ENCODE measurements at regions not wholly inside any gene's neighbourhood (a gene's known extent, or its start where the extent isn't known, plus 50 kb on each side); places are given as distances from the start of the nearest gene placed in this dataset.

DNA sequence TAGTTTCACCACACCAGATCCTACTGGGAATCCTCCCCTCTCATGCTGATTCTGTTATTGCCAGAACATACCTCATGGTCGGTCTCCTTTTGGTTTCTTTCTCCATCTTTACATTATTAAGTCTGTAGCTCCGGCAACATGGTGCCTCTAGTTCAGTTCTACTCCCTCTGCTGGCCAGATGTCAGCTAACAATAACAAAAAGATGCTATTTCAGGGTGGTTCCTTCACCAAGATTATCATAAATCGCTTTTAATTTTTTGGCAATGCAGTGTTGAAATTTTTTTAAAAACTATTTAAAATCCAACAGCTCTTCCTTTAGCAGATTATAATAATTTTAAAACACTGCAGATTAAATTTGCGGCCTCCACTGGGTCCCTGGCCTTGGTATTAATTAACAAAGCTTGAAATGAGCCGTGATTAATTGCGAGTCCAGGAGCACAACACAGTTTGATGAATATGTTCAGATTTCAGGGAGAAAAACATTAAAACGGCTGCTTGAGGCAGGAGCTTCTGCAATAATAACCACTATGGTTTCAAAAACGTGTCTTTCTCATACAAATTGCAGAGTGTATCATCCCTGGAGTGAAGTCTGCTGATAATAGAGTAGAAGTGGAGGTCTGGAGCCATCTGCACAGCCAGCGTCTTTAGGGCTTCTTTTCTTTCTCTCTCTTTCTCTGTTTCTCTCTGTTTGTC lies 492.9 kb upstream of the KIRREL3 start:
- no peak overlapping the region for H3K27ac ChIP-seq (ENCODE audit: low read depth in 1 of 2, low read length in 2 of 2)
- ATAC-seq (ENCODE audit: low FRiP score) (no peak), DNase-seq (no peak)
- no peaks in the 10 kb centered on the region for H3K36me3 ChIP-seq (ENCODE audit: control insufficient read depth in 1 of 2, insufficient read depth in 2 of 2, low read length in 1 of 2)
- no peaks in the 10 kb centered on the region for H3K4me1 ChIP-seq (ENCODE audit: control insufficient read depth in 1 of 2, insufficient read depth in 2 of 2, low read length in 2 of 2)
- intact Hi-C loops (cut with DNase I): no loop called here
- peaks cover 4% of the 10 kb centered on the region for H3K9me3 ChIP-seq (ENCODE audit: control insufficient read depth, low read length)
- H3K4me3 ChIP-seq (ENCODE audit: low read length in 2 of 2): no peak overlapping the region
- 45 to 54% methylated on average over 9 of the region's 9 CpGs for WGBS, 2 donors
- H3K27me3 ChIP-seq (ENCODE audit: control insufficient read depth in 1 of 2, insufficient read depth in 2 of 2, low read length in 1 of 2): no peaks in the 10 kb centered on the region

DNA sequence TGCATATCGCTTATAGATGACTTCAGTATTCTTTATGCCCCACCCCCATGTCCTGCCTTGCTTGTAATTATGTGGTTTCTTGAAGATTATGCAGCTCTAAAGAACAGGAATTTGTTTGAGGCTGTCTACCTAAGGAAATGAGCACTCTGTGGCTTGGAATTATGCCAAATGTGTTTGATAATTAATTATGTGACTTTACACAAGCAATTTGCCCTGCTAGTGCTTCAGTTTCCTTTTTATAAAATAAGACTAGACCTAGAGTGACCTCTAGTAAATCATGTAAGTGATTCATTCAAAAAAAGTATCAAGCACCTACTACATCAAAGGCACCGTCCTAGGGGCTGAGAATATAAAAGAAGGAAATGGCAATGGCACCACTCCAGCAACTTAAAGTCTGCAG lies 491.5 kb upstream of the KIRREL3 start:
- H3K4me3 ChIP-seq (ENCODE audit: low read length in 2 of 2): no peak overlapping the region
- H3K27me3 ChIP-seq (ENCODE audit: control insufficient read depth in 1 of 2, insufficient read depth in 2 of 2, low read length in 1 of 2): no peaks in the 10 kb centered on the region
- no peaks in the 10 kb centered on the region for H3K36me3 ChIP-seq (ENCODE audit: control insufficient read depth in 1 of 2, insufficient read depth in 2 of 2, low read length in 1 of 2)
- H3K9me3 ChIP-seq (ENCODE audit: control insufficient read depth, low read length): peaks cover 4% of the 10 kb centered on the region
- no peak for ATAC-seq (ENCODE audit: low FRiP score)
- 81 to 87% methylated on average over 2 of the region's 2 CpGs for WGBS, 2 donors
- no peak overlapping the region for H3K27ac ChIP-seq (ENCODE audit: low read depth in 1 of 2, low read length in 2 of 2)
- no peak for DNase-seq
- no peaks in the 10 kb centered on the region for H3K4me1 ChIP-seq (ENCODE audit: control insufficient read depth in 1 of 2, insufficient read depth in 2 of 2, low read length in 2 of 2)
- intact Hi-C loops (cut with DNase I): no loop called here

DNA sequence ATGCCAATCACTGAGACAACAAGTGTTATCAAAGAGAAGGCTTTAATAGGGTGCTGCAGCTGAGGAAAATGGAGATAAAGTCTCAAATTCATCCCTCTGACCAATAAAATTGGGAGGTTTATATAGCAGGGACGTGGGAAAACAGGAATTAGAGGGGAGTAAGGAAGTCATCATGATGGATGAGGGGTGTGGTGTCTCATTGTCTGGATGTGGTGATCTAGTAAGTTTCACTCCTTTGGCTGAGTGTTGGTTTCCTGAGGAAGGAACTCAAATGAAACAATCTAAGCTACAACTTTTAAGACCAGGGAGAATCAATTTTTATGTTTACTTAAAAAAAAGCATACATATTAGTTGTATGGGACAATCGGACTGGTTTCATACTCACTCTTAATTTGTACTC lies 491.0 kb upstream of the KIRREL3 start:
- ATAC-seq (ENCODE audit: low FRiP score): no peak
- Histone ChIP-seq H3K9me3 (ENCODE audit: control insufficient read depth, low read length) (peaks cover 4% of the 10 kb centered on the region), H3K27me3 (ENCODE audit: control insufficient read depth in 1 of 2, insufficient read depth in 2 of 2, low read length in 1 of 2) (no peaks in the 10 kb centered on the region), H3K4me1 (ENCODE audit: control insufficient read depth in 1 of 2, insufficient read depth in 2 of 2, low read length in 2 of 2) (no peaks in the 10 kb centered on the region), H3K36me3 (ENCODE audit: control insufficient read depth in 1 of 2, insufficient read depth in 2 of 2, low read length in 1 of 2) (no peaks in the 10 kb centered on the region), H3K4me3 (ENCODE audit: low read length in 2 of 2) (no peak overlapping the region), H3K27ac (ENCODE audit: low read depth in 1 of 2, low read length in 2 of 2) (no peak overlapping the region)
- intact Hi-C loops (cut with DNase I): no loop called here
- WGBS, 2 donors: 61 to 64% methylated on average over 2 of the region's 2 CpGs
- no peak for DNase-seq

DNA sequence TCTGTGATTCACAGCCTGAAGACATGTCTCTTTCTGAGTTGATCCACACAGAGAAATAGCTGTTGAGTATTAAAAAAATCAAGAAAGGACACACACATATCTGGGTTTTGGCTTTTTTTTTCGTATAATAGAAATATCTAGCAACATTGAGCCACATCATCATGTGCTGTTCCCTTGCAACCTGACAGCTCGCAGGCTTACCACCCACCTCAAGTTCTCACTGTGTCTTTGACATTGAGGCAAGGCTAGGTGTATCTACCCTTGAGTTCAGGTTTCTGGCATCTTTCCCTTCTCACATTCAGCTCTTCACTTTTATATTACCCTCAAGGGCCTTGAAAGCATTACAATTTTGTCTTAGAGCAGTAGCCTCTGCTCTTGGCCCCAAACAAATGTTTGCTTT lies 490.3 kb upstream of the KIRREL3 start:
- DNase-seq (no peak), ATAC-seq (ENCODE audit: low FRiP score) (no peak)
- H3K9me3 ChIP-seq (ENCODE audit: control insufficient read depth, low read length): peaks cover 4% of the 10 kb centered on the region
- no peaks in the 10 kb centered on the region for H3K27me3 ChIP-seq (ENCODE audit: control insufficient read depth in 1 of 2, insufficient read depth in 2 of 2, low read length in 1 of 2)
- H3K36me3 ChIP-seq (ENCODE audit: control insufficient read depth in 1 of 2, insufficient read depth in 2 of 2, low read length in 1 of 2): no peaks in the 10 kb centered on the region
- intact Hi-C loops (cut with DNase I): no loop called here
- no peak overlapping the region for H3K4me3 ChIP-seq (ENCODE audit: low read length in 2 of 2)
- WGBS, 2 donors: 76 to 86% methylated on average over 2 of the region's 2 CpGs
- H3K27ac ChIP-seq (ENCODE audit: low read depth in 1 of 2, low read length in 2 of 2): no peak overlapping the region
- no peaks in the 10 kb centered on the region for H3K4me1 ChIP-seq (ENCODE audit: control insufficient read depth in 1 of 2, insufficient read depth in 2 of 2, low read length in 2 of 2)

DNA sequence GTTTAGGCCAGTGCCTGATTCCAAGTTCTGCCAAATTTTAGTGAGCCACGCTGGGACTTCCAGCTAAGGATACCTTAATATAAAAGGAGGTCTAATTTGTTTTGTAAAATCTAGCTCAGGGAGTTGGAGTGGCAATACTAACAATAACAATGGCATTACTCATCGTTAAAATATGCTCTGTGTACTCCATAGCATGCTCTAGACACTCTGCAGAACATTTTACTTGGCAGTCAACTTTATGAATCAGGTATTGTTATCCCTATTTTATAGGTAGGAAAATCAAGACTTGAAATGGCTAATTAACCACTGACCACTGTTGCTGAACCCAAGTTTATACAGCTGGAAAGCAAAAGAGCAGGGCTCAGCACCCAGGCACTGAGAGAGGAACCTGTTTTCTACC lies 485.0 kb upstream of the KIRREL3 start:
- Histone ChIP-seq H3K36me3 (ENCODE audit: control insufficient read depth in 1 of 2, insufficient read depth in 2 of 2, low read length in 1 of 2) (no peaks in the 10 kb centered on the region), H3K9me3 (ENCODE audit: control insufficient read depth, low read length) (no peaks in the 10 kb centered on the region), H3K4me3 (ENCODE audit: low read length in 2 of 2) (no peak overlapping the region), H3K4me1 (ENCODE audit: control insufficient read depth in 1 of 2, insufficient read depth in 2 of 2, low read length in 2 of 2) (no peaks in the 10 kb centered on the region), H3K27ac (ENCODE audit: low read depth in 1 of 2, low read length in 2 of 2) (no peak overlapping the region), H3K27me3 (ENCODE audit: control insufficient read depth in 1 of 2, insufficient read depth in 2 of 2, low read length in 1 of 2) (no peaks in the 10 kb centered on the region)
- DNase-seq (no peak), ATAC-seq (ENCODE audit: low FRiP score) (no peak)
- 21 to 22% methylated on average over 2 of the region's 2 CpGs for WGBS, 2 donors
- intact Hi-C loops (cut with DNase I): no loop called here

DNA sequence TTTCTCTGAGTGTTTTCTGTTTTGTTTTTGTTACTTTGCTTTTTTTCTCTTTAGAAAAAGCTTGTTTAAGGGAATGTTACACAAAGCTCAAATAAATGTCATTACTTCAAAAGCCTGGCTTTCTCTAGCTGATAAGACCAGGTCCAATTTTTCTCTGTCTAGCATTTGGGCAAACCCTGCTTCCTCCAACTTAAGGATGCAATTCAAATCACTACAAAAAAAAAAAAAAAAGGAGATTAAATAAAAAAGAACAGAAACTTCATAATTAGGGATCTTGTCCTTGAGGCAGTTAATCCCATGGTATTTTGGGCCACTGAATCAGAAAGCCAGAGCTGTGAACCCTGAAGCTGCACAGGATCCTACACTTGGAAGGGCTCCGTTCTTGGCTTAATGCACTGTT lies 480.8 kb upstream of the KIRREL3 start:
- DNase-seq (no peak), ATAC-seq (ENCODE audit: low FRiP score) (no peak)
- WGBS, 2 donors: 20 to 33% methylated on average over 1 of the region's 1 CpG
- Histone ChIP-seq H3K27ac (ENCODE audit: low read depth in 1 of 2, low read length in 2 of 2) (no peak overlapping the region), H3K9me3 (ENCODE audit: control insufficient read depth, low read length) (no peaks in the 10 kb centered on the region), H3K27me3 (ENCODE audit: control insufficient read depth in 1 of 2, insufficient read depth in 2 of 2, low read length in 1 of 2) (no peaks in the 10 kb centered on the region), H3K4me3 (ENCODE audit: low read length in 2 of 2) (no peak overlapping the region), H3K4me1 (ENCODE audit: control insufficient read depth in 1 of 2, insufficient read depth in 2 of 2, low read length in 2 of 2) (no peaks in the 10 kb centered on the region), H3K36me3 (ENCODE audit: control insufficient read depth in 1 of 2, insufficient read depth in 2 of 2, low read length in 1 of 2) (no peaks in the 10 kb centered on the region)
- intact Hi-C loops (cut with DNase I): no loop called here

DNA sequence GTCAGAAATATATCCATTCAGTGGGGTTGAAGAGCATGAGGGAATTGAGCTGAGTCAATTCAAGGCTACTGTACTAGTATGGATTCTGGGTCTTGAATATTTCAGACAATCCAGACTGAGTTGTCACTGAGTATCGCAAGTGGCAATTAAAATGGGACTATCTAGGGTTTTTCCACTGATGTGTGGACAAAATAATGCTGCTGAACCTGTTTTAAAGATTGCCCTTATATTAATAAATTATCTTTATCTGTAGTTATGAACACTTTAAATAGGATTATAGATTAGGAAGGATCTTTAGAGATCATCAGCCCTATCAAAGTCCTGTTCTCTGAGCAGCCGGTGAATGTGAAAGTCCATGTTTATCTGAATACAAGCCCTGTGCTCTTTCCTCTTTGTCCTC lies 478.3 kb upstream of the KIRREL3 start:
- 89 to 92% methylated on average over 2 of the region's 2 CpGs for WGBS, 2 donors
- ATAC-seq (ENCODE audit: low FRiP score) (no peak), DNase-seq (no peak)
- H3K4me3 ChIP-seq (ENCODE audit: low read length in 2 of 2): no peak overlapping the region
- H3K4me1 ChIP-seq (ENCODE audit: control insufficient read depth in 1 of 2, insufficient read depth in 2 of 2, low read length in 2 of 2): no peaks in the 10 kb centered on the region
- peaks cover 0 to 1% of the 10 kb centered on the region in 2 donors for H3K27me3 ChIP-seq (ENCODE audit: control insufficient read depth in 1 of 2, insufficient read depth in 2 of 2, low read length in 1 of 2)
- intact Hi-C loops (cut with DNase I): no loop called here
- no peaks in the 10 kb centered on the region for H3K36me3 ChIP-seq (ENCODE audit: control insufficient read depth in 1 of 2, insufficient read depth in 2 of 2, low read length in 1 of 2)
- H3K27ac ChIP-seq (ENCODE audit: low read depth in 1 of 2, low read length in 2 of 2): no peak overlapping the region
- H3K9me3 ChIP-seq (ENCODE audit: control insufficient read depth, low read length): no peaks in the 10 kb centered on the region

DNA sequence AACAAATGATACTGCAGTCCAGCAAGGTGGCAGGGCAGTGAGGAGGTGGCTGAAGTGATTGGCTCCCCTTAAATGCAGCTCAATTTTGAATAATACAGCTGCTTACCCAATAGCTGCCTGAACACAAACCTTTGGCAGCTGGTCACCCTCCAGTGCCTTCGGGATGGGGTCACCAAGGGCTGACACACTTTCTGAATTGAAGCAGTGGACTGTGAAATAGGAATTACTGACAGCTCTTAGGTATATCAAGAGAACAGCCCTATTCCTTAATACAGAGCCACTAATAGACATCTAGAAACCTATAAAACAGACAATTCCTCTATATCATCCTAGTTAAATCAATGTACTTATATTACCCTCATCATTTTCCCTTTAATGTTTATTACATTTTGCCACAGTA lies 474.2 kb upstream of the KIRREL3 start:
- intact Hi-C loops (cut with DNase I): no loop called here
- Histone ChIP-seq H3K27me3 (ENCODE audit: control insufficient read depth in 1 of 2, insufficient read depth in 2 of 2, low read length in 1 of 2) (peaks cover 0 to 1% of the 10 kb centered on the region in 2 donors), H3K4me3 (ENCODE audit: low read length in 2 of 2) (no peak overlapping the region), H3K4me1 (ENCODE audit: control insufficient read depth in 1 of 2, insufficient read depth in 2 of 2, low read length in 2 of 2) (no peaks in the 10 kb centered on the region), H3K36me3 (ENCODE audit: control insufficient read depth in 1 of 2, insufficient read depth in 2 of 2, low read length in 1 of 2) (no peaks in the 10 kb centered on the region), H3K9me3 (ENCODE audit: control insufficient read depth, low read length) (no peaks in the 10 kb centered on the region), H3K27ac (ENCODE audit: low read depth in 1 of 2, low read length in 2 of 2) (no peak overlapping the region)
- WGBS, 2 donors: 61 to 70% methylated on average over 1 of the region's 1 CpG
- ATAC-seq (ENCODE audit: low FRiP score) (no peak), DNase-seq (no peak)

DNA sequence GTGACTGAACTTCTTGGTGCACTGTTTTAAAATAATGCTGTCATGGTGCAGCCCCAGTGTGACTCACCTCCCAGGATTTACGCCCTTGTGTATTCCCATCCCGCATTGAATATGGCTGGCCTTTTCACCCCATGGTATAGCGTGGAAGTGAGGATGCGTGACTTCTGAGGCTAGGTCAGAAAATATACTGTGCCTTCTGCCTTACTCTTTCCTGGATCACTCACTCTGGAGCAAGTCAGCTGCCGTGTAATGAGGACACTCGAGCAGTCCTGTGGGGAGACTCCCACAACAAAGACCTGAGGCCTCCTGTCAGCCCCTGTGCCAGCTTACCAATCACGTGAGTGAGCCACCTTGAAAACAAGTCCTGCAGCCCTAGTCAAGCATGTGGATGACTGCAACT lies 471.9 kb upstream of the KIRREL3 start:
- DNase-seq: no peak
- H3K27me3 ChIP-seq (ENCODE audit: control insufficient read depth in 1 of 2, insufficient read depth in 2 of 2, low read length in 1 of 2): peaks cover 0 to 1% of the 10 kb centered on the region in 2 donors
- no peak overlapping the region for H3K4me3 ChIP-seq (ENCODE audit: low read length in 2 of 2)
- no peak overlapping the region for H3K27ac ChIP-seq (ENCODE audit: low read depth in 1 of 2, low read length in 2 of 2)
- no peaks in the 10 kb centered on the region for H3K9me3 ChIP-seq (ENCODE audit: control insufficient read depth, low read length)
- H3K36me3 ChIP-seq (ENCODE audit: control insufficient read depth in 1 of 2, insufficient read depth in 2 of 2, low read length in 1 of 2): no peaks in the 10 kb centered on the region
- intact Hi-C loops (cut with DNase I): no loop called here
- no peaks in the 10 kb centered on the region for H3K4me1 ChIP-seq (ENCODE audit: control insufficient read depth in 1 of 2, insufficient read depth in 2 of 2, low read length in 2 of 2)
- ATAC-seq (ENCODE audit: low FRiP score): no peak
- 73 to 83% methylated on average over 7 of the region's 7 CpGs for WGBS, 2 donors
